ENCODE measurements at regions not wholly inside any gene's neighbourhood (a gene's known extent, or its start where the extent isn't known, plus 50 kb on each side); places are given as distances from the start of the nearest gene placed in this dataset.
"Not testable (repeated sequence)": the region's sequence is repeated elsewhere in the genome, so short reads cannot be mapped to it uniquely, and the experiment has no call there.

DNA sequence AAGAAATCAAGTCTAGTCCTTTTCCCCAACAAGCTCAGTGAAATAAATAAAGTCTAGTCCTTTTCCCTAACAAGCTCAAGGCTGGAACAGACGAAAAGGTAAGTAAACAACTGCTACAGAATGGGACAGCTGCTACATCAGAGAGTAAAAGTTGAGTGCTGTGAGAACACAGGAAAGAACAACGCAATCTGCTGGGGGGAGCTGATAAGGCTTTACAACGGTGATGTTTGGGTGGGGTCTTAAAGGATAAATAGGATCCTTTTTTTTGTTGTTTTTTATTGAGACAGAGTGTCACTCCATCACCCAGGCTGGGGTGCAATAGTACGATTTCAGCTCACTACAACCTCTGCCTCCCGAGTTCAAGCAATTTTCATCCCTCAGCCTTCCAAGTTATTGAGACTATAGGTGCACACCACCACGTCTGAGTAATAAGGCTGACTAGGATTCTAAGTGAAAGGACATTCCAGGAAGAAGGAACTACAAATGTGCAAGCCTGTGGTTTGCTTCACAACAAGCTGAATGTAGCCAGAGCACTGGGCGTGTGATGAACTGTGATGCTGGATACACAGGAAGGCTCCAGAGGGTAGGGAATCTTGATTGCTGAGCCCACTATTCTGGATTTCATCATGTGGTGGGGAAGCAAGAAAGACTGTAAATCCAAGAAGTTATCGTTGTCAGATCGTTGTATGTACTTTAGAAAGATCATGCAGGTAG, 54.7 kb upstream of the KCTD7 start:
- DNase-seq, result not testable (repeated sequence)

DNA sequence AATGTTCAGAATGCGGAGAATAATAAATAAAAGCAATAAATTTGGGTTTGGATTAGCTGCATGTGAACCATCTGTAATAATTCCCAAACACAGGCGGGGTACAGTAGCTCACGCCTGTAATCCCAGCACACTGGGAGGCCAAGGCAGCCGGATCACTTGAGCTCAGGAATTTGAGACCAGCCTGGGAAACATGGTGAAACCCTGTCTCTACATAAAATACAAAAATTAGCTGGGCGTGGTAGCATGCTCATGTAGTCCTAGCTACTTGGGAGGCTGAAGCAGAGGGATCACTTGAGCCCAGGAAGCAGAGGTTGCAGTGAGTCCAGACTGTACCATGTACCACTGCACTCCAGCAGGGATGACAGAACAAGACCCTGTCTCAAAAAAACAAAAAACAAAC, 53.9 kb upstream of the KCTD7 start:
- not testable (repeated sequence) for DNase-seq

DNA sequence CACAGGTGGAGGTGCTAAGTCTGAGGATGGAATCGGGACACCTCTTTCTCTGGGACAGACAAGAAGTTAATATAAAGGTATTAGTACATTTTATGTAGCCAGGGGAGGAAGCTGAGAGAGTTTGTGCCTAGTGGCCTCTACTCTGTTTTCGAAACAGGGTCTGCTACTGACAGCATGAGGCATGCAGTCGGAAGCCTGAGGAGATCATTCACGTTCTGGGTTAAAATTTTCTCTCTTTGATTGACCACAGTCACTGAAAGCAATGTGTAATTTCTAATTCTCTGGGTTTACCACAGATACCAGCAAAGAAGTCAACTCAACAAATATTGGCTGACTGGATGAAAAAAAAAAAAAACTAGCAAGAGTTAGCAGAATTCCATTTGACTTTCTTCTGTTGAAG, 53.3 kb upstream of the KCTD7 start:
- no peak for DNase-seq

DNA sequence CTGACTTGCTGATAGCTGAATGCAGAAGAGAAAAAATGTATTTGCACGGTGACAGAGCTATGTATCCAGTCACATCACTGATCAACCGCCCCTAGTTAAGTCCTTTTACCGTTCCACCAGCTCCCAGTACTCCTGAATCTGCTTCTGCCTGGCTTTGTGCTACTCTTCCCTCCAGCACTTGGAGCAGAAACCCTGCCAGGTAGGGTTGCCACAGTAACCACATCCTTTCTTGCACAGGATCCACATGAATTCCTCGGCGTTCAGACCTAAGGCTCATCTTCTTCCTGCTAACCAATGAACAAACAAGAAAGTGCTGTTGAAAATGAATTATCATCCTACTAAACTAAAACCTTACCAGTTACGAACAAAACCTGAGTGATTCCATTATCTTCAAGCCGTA, 52.0 kb upstream of the KCTD7 start:
- peak in 21 of 56 donors; percentile 1 to 68 (median 8) for DNase-seq
